Mesothelial cell of epicardium (in vitro differentiated cells): ENCODE measurements at regions not wholly inside any gene's neighbourhood (a gene's known extent, or its start where the extent isn't known, plus 50 kb on each side); places are given as distances from the start of the nearest gene placed in this dataset.
"Not testable (repeated sequence)": the region's sequence is repeated elsewhere in the genome, so short reads cannot be mapped to it uniquely, and the experiment has no call there.

Experiments used
- DNase-seq, 2 experiments: peaks; one replicate each; pipeline ENCODE4 v3.0.0; 2021; ENCODE audit warnings: low spot score in 2 of 2; ENCODE audit not compliant: unreplicated experiment in 2 of 2
- H3K27ac Mint-ChIP-seq: 2 replicates; pipeline ENCODE4 v1.8.0; 2021; ENCODE audit warnings: mixed read lengths
- H3K27me3 Mint-ChIP-seq: 2 replicates; pipeline ENCODE4 v1.8.0; 2021; ENCODE audit warnings: low read depth, mixed read lengths
- H3K36me3 Mint-ChIP-seq: 2 replicates; pipeline ENCODE4 v1.8.0; 2021; ENCODE audit warnings: mixed read lengths
- H3K4me1 Mint-ChIP-seq: 2 replicates; pipeline ENCODE4 v1.8.0; 2021; ENCODE audit warnings: mixed read lengths
- H3K4me3 Mint-ChIP-seq: 2 replicates; pipeline ENCODE4 v1.8.0; 2021; ENCODE audit warnings: mild to moderate bottlenecking, moderate library complexity, mixed read lengths
- H3K9me3 Mint-ChIP-seq: 2 replicates; pipeline ENCODE4 v1.8.0; 2021; ENCODE audit warnings: mixed read lengths
- TF ChIP-seq, protein P1 (sequence below): fragments of 200-600 bp; sonication (generic); IDR thresholded peaks from one replicate; pipeline ENCODE4 v1.5.0; 2021; ENCODE audit warnings: antibody characterized with exemption; ENCODE audit not compliant: unreplicated experiment

DNA sequence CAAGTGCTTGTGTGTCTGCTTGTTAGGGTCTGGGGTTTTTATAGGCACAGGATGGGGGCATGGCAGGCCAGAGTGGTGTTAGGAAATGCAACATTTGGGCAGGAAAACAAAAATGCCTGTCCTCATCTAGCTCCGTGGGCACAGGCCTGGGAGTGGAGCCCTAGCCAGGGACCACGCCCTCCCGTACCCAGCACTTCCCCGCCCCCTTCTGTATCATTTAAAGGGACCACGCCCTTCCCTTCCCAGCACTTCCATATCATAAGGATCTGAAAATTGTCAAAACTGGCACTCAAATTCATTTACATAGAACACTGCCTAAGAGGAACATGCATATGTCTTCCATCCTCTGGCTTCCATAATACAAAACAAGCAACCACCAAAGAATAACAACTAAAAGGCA, 185.8 kb downstream of the B3GLCT start:
- TF ChIP-seq, protein P1, sequence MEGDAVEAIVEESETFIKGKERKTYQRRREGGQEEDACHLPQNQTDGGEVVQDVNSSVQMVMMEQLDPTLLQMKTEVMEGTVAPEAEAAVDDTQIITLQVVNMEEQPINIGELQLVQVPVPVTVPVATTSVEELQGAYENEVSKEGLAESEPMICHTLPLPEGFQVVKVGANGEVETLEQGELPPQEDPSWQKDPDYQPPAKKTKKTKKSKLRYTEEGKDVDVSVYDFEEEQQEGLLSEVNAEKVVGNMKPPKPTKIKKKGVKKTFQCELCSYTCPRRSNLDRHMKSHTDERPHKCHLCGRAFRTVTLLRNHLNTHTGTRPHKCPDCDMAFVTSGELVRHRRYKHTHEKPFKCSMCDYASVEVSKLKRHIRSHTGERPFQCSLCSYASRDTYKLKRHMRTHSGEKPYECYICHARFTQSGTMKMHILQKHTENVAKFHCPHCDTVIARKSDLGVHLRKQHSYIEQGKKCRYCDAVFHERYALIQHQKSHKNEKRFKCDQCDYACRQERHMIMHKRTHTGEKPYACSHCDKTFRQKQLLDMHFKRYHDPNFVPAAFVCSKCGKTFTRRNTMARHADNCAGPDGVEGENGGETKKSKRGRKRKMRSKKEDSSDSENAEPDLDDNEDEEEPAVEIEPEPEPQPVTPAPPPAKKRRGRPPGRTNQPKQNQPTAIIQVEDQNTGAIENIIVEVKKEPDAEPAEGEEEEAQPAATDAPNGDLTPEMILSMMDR: no peak
- no peak for DNase-seq
- H3K27me3 Mint-ChIP-seq: no peaks in the 10 kb centered on the region
- H3K4me3 Mint-ChIP-seq: no peak overlapping the region
- peaks cover 5% of the 10 kb centered on the region for H3K9me3 Mint-ChIP-seq
- no peak overlapping the region for H3K27ac Mint-ChIP-seq
- H3K36me3 Mint-ChIP-seq: no peaks in the 10 kb centered on the region
- H3K4me1 Mint-ChIP-seq: peaks cover 3% of the 10 kb centered on the region

DNA sequence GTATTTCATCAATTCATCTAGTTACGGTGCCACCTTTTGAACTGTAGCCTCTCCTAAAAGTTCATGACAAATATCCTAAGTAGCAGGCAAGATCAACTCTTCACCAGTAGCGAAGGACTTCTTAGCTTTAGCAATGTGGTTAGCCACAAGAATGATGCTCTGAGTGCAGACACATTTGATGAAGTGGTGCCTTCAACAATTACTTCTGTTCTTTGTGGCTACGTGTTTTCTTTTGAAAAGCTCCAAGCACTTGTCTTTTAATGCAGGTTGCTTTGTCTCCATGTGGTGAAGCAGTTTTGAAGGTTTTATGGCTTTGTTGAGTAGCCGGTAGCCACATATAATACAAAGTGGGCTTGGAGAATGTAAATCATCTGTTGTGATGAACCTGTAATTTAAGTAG, 194.7 kb downstream of the B3GLCT start:
- TF ChIP-seq, protein P1: no peak
- no peak overlapping the region for H3K27ac Mint-ChIP-seq
- peaks cover 15% of the 10 kb centered on the region for H3K9me3 Mint-ChIP-seq
- DNase-seq: no peak
- H3K4me3 Mint-ChIP-seq: no peak overlapping the region
- H3K27me3 Mint-ChIP-seq: no peaks in the 10 kb centered on the region
- H3K36me3 Mint-ChIP-seq: no peaks in the 10 kb centered on the region
- peaks cover 4% of the 10 kb centered on the region for H3K4me1 Mint-ChIP-seq

DNA sequence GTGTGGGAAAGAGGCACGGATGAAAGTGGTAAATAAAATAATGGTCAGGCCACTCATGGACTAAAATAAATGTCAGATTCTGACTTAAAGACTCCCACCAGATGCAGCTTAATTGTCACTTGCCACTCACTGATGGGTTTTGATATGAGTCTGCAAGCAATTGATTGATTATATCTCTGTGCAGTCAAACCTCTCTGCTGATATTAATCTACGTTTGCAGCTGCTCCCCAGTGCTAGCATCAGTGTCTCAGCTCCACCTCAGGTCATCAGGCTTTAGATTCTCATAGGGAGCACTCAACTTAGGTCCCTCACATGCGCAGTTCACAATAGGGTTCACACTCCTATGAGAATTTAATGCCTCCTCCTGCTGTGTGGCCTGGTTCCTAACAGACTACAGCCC, 195.3 kb downstream of the B3GLCT start:
- H3K4me3 Mint-ChIP-seq: no peak overlapping the region
- peaks cover 4% of the 10 kb centered on the region for H3K36me3 Mint-ChIP-seq
- peaks cover 4% of the 10 kb centered on the region for H3K4me1 Mint-ChIP-seq
- no peak for DNase-seq
- no peak overlapping the region for H3K27ac Mint-ChIP-seq
- no peaks in the 10 kb centered on the region for H3K27me3 Mint-ChIP-seq
- TF ChIP-seq, protein P1: no peak
- peaks cover 20% of the 10 kb centered on the region for H3K9me3 Mint-ChIP-seq

DNA sequence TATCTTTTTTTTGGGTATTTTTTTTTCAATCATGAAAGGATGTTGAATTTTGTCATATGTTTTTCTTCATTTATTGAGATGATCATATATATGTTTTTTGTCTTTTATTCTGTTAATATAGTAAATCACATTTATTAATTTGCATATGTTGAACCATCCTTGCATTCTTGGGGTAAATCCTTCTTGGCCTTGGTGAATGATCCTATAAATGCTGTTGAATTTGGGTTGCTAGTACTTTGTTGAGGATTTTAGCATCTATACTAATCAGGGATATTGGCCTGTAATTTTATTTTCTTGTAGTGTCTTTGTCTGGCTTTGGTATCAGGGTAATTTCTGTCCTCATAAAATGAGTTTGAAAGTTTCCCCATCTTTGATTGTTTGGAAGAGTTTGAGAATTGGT, 199.9 kb downstream of the B3GLCT start:
- H3K27ac Mint-ChIP-seq: no peak overlapping the region
- peaks cover 8% of the 10 kb centered on the region for H3K36me3 Mint-ChIP-seq
- peaks cover 40% of the 10 kb centered on the region for H3K9me3 Mint-ChIP-seq
- no peak for DNase-seq
- TF ChIP-seq, protein P1: no peak
- peaks cover 12% of the 10 kb centered on the region for H3K4me1 Mint-ChIP-seq
- H3K4me3 Mint-ChIP-seq: no peak overlapping the region
- no peaks in the 10 kb centered on the region for H3K27me3 Mint-ChIP-seq

DNA sequence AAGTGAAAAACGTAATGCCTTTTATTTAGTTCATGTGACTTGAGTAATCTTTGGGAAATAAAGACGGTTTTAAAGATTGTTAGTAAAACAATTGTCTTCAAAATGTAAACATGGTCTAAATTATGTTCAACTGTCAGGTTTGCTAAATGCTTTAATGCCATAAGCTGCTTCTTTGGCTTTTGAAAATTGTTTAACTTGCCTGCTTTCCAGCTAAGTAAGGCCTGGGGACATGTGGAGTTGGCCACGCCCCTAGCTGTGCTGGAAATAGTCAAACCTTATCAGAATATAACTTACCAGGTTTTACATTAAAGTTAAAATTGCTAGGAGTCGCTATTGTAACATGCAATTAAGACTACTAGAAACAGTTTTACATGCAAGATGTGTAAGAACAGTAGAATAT, 203.9 kb downstream of the B3GLCT start:
- Mint-ChIP-seq H3K4me1 (peaks cover 12% of the 10 kb centered on the region), H3K27ac (peak overlapping the region; percentile 54), H3K9me3 (peaks cover 33% of the 10 kb centered on the region)
- not testable (repeated sequence) for H3K27me3 Mint-ChIP-seq, DNase-seq, H3K36me3 Mint-ChIP-seq, H3K4me3 Mint-ChIP-seq

DNA sequence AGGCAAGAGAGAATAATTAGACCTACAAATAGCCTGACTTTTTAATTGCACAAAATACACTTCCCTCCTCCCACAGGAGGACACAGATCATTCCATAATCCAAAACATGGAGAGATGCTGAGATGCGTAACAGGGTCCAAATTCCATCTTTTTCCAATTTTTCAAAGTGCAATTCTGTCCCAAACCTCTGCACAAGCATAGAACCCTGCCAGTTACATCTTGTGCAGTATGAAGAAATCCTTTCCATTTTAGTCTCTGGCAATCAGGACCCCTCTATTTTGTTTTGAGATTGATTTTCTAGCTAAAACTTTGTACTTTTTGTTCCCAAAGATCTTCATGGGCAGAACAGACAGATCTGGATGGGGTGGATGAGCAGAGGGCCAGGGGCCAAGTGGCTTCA, 209.2 kb downstream of the B3GLCT start:
- no peaks in the 10 kb centered on the region for H3K36me3 Mint-ChIP-seq
- no peak for DNase-seq

More for the DNA sequence above, 209.2 kb downstream of the B3GLCT start:
- TF ChIP-seq, protein P1: no peak
- no peaks in the 10 kb centered on the region for H3K27me3 Mint-ChIP-seq
- no peak overlapping the region for H3K27ac Mint-ChIP-seq
- peaks cover 6% of the 10 kb centered on the region for H3K4me1 Mint-ChIP-seq
- no peaks in the 10 kb centered on the region for H3K9me3 Mint-ChIP-seq
- no peak overlapping the region for H3K4me3 Mint-ChIP-seq
